Mesendoderm (in vitro differentiated cells): ENCODE measurements at regions not wholly inside any gene's neighbourhood (a gene's known extent, or its start where the extent isn't known, plus 50 kb on each side); places are given as distances from the start of the nearest gene placed in this dataset.

Experiments
- DNase-seq: peaks from one replicate; pipeline ENCODE4 v3.0.0; 2013
- H2AK5ac ChIP-seq: 2 replicates; pipeline ENCODE4 v1.6.1; 2013; ENCODE audit warnings: low read length, inconsistent platforms
- H2BK120ac ChIP-seq: 2 replicates; pipeline ENCODE4 v1.6.1; 2013; ENCODE audit warnings: low read depth, mild to moderate bottlenecking, low read length, moderate library complexity, mixed read lengths
- H2BK15ac ChIP-seq: replicated peaks from 2 replicates; pipeline ENCODE4 v1.6.1; 2013; ENCODE audit warnings: low read depth, mild to moderate bottlenecking, moderate library complexity
- H2BK5ac ChIP-seq: 2 replicates; pipeline ENCODE4 v1.6.1; 2013; ENCODE audit warnings: low read length, inconsistent platforms
- H3K18ac ChIP-seq: 2 replicates; pipeline ENCODE4 v1.6.1; 2013; ENCODE audit warnings: mild to moderate bottlenecking, low read length, mixed read lengths
- H3K23ac ChIP-seq: one replicate; pipeline ENCODE4 v1.6.1; 2013; ENCODE audit warnings: low read length
- H3K27ac ChIP-seq: 2 replicates; pipeline ENCODE4 v1.5.1; 2013; ENCODE audit warnings: low read depth, mild to moderate bottlenecking, inconsistent platforms, low read length, moderate library complexity
- H3K27me3 ChIP-seq: 2 replicates; pipeline ENCODE4 v1.6.1; 2013; ENCODE audit warnings: low read length, control low read depth, mild to moderate bottlenecking, inconsistent platforms; ENCODE audit not compliant: insufficient read depth, poor library complexity
- H3K36me3 ChIP-seq: 2 replicates; pipeline ENCODE4 v1.6.1; 2013; ENCODE audit warnings: low read length, inconsistent platforms; ENCODE audit not compliant: control insufficient read depth, insufficient read depth
- H3K4ac ChIP-seq: one replicate; pipeline ENCODE4 v1.6.1; 2013; ENCODE audit warnings: low read depth, mild to moderate bottlenecking, low read length, moderate library complexity
- H3K4me1 ChIP-seq: 2 replicates; pipeline ENCODE4 v1.6.1; 2013; ENCODE audit warnings: low read depth, low read length, inconsistent platforms; ENCODE audit not compliant: control insufficient read depth
- H3K4me2 ChIP-seq: 2 replicates; pipeline ENCODE4 v1.6.1; 2013; ENCODE audit warnings: low read length
- H3K4me3 ChIP-seq: 2 replicates; pipeline ENCODE4 v1.5.1; 2013; ENCODE audit warnings: mild to moderate bottlenecking, low read length
- H3K56ac ChIP-seq: one replicate; pipeline ENCODE4 v1.6.1; 2013; ENCODE audit warnings: low read length
- H3K79me1 ChIP-seq: 2 replicates; pipeline ENCODE4 v1.6.1; 2013; ENCODE audit warnings: low read length, inconsistent platforms
- H3K79me2 ChIP-seq: 2 replicates; pipeline ENCODE4 v1.6.1; 2013; ENCODE audit warnings: mild to moderate bottlenecking, low read length; ENCODE audit not compliant: control insufficient read depth, insufficient read depth
- H3K9ac ChIP-seq: 2 replicates; pipeline ENCODE4 v1.6.1; 2013; ENCODE audit warnings: low read length, inconsistent platforms
- H4K5ac ChIP-seq: one replicate; pipeline ENCODE4 v1.6.1; 2013; ENCODE audit warnings: low read length
- H4K8ac ChIP-seq: one replicate; pipeline ENCODE4 v1.6.1; 2013; ENCODE audit warnings: low read depth, mild to moderate bottlenecking, control low read depth, low read length, moderate library complexity
- WGBS: extraction: QIAGEN DNeasy Blood & Tissue Kit; methylation state at CpG from one replicate; pipeline ENCODE4 v1.1.7; 2013; ENCODE audit warnings: low lambda C conversion rate, missing lambda C conversion rate; ENCODE audit not compliant: insufficient coverage; ENCODE audit errors: extremely low coverage; 5-methylcytosine and 5-hydroxymethylcytosine counted together

DNA sequence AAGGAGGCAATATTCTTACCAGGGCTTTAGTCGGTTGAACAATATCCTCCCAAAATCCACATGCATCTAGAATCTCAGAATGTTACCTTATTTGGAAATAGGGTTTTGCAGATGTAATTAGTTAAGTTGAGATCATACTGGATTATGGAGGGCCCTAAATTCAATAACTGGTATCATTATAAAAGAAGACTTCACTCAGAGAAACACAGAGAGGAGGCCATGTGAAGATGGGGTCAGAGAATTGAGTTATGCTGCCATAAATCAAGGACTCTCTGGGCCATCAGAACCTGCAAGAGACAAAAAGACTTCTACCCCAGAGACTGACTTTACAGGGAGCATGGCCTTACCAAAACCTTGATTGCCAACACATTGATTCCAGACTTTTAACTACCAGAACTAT lies 1611.1 kb downstream of the SLITRK5 start:
- H4K8ac ChIP-seq = no peak overlapping the region
- no peak overlapping the region for H3K56ac ChIP-seq
- H2BK5ac ChIP-seq = no peak overlapping the region
- no peak overlapping the region for H3K4ac ChIP-seq
- no peaks in the 10 kb centered on the region for H3K4me1 ChIP-seq
- H3K36me3 ChIP-seq = no peaks in the 10 kb centered on the region
- no peak overlapping the region for H3K23ac ChIP-seq
- H2BK15ac ChIP-seq = no peak overlapping the region
- no CpG with 5 or more reads among the region's 1 CpG for WGBS
- H3K4me3 ChIP-seq = no peak overlapping the region
- H4K5ac ChIP-seq = no peak overlapping the region
- no peak overlapping the region for H2BK120ac ChIP-seq
- no peaks in the 10 kb centered on the region for H3K79me1 ChIP-seq
- no peaks in the 10 kb centered on the region for H3K27me3 ChIP-seq
- H3K18ac ChIP-seq = no peak overlapping the region
- no peaks in the 10 kb centered on the region for H3K79me2 ChIP-seq
- H3K27ac ChIP-seq = no peak overlapping the region
- DNase-seq = no peak
- no peak overlapping the region for H3K9ac ChIP-seq
- no peak overlapping the region for H2AK5ac ChIP-seq
- H3K4me2 ChIP-seq = no peak overlapping the region

DNA sequence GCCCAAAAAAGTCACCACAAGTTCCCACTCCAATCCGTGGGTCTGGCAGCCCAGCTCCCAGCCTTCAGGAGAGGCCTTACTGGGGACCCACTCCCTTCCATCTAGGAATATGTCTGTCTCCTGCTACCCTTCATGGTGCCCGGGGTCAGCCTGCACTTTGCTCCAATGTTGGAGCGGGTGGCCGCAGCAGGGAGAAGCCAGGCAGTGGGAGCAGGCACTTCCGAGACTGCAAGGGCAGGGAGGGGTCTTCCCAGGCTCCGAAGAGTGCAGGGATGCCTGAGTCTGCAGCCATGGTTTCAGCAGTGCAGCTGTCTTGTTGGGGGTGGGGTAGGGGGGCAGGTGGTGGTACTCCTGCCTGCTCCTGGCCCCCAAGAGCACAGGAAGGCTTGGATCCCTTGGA lies 1616.2 kb downstream of the SLITRK5 start:
- no peak overlapping the region for H3K4me2 ChIP-seq
- H3K18ac ChIP-seq = no peak overlapping the region
- H4K8ac ChIP-seq = no peak overlapping the region
- H3K4ac ChIP-seq = no peak overlapping the region
- H2BK5ac ChIP-seq = no peak overlapping the region
- no peaks in the 10 kb centered on the region for H3K79me1 ChIP-seq
- H3K79me2 ChIP-seq = no peaks in the 10 kb centered on the region
- no peaks in the 10 kb centered on the region for H3K36me3 ChIP-seq
- no peak overlapping the region for H3K4me3 ChIP-seq
- no peak for DNase-seq
- H3K27ac ChIP-seq = no peak overlapping the region
- no peak overlapping the region for H2BK15ac ChIP-seq
- H3K9ac ChIP-seq = no peak overlapping the region
- WGBS = no CpG with 5 or more reads among the region's 6 CpGs
- no peak overlapping the region for H3K56ac ChIP-seq
- no peak overlapping the region for H4K5ac ChIP-seq
- no peaks in the 10 kb centered on the region for H3K4me1 ChIP-seq
- no peaks in the 10 kb centered on the region for H3K27me3 ChIP-seq
- no peak overlapping the region for H3K23ac ChIP-seq
- H2AK5ac ChIP-seq = no peak overlapping the region
- H2BK120ac ChIP-seq = no peak overlapping the region

DNA sequence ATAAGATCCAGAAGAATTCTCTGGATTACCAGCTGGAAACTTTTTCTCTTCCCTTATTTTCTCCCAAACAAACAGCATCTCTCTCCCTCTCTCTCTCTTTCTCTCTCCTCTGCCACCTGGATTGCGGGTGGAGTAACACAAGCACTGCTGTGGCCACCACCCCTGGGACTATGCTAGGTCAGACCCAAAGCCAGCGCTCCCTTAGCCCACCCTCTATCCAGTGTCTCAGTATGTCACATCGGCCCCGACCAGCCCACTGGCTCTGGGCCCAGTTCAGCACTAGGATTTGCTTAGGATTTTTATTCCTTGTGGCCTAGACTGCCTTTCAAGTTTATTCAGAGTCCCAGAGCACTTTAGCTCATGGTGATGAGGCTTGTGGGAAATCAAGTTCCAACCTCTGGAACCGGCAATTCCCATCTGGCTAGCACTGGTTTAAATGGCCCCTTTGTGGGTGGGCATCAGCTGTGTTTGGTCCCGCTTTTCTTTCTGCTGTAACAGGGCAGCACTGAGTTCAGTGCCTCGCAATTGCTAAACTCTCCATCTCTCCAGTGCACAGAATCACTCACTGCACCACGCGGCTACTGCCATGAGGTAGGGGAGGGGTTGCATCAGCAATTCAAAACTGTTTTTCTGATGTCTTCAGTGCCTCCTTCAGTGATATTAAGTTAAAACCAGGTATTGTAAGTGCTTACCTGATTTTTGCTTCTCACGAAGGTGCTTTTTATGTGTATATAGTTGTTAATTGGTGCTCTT lies 1623.1 kb downstream of the SLITRK5 start:
- H4K5ac ChIP-seq = no peak overlapping the region
- no peak overlapping the region for H2BK15ac ChIP-seq
- no peak overlapping the region for H2AK5ac ChIP-seq
- no peak overlapping the region for H2BK5ac ChIP-seq
- no peak overlapping the region for H3K18ac ChIP-seq
- no peak overlapping the region for H3K4ac ChIP-seq
- H2BK120ac ChIP-seq = no peak overlapping the region
- no peak overlapping the region for H4K8ac ChIP-seq
- H3K23ac ChIP-seq = no peak overlapping the region
- no peaks in the 10 kb centered on the region for H3K79me2 ChIP-seq
- H3K56ac ChIP-seq = no peak overlapping the region
- H3K4me2 ChIP-seq = no peak overlapping the region
- no peaks in the 10 kb centered on the region for H3K27me3 ChIP-seq
- H3K4me3 ChIP-seq = no peak overlapping the region
- DNase-seq = no peak
- no peak overlapping the region for H3K27ac ChIP-seq
- H3K4me1 ChIP-seq = no peaks in the 10 kb centered on the region
- no CpG with 5 or more reads among the region's 10 CpGs for WGBS
- no peaks in the 10 kb centered on the region for H3K36me3 ChIP-seq
- H3K9ac ChIP-seq = no peak overlapping the region
- no peaks in the 10 kb centered on the region for H3K79me1 ChIP-seq

DNA sequence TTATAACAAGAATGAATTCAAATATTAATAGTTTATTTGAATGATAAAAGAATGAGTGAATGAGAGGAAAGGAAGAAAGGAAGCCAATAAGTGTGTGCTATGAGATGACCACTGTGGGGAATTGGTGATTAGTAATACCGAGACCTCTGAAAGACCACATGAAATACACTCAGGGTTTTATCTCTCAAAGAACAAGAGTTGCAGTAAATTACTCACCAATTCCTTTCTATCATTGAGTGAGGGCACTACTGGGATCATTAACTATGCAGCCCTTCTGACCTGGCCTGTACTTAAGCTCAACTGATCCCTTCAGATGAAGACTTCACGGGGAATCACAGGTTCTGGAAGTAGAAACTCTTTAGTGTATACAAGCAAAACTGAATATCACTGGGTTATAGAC lies 1636.1 kb downstream of the SLITRK5 start:
- Histone ChIP-seq H3K18ac (no peak overlapping the region), H3K79me2 (no peaks in the 10 kb centered on the region), H3K4me1 (no peaks in the 10 kb centered on the region), H3K79me1 (no peaks in the 10 kb centered on the region), H2BK120ac (no peak overlapping the region), H4K8ac (no peak overlapping the region), H3K27me3 (no peaks in the 10 kb centered on the region), H3K4me2 (no peak overlapping the region), H3K9ac (no peak overlapping the region), H2BK5ac (no peak overlapping the region), H3K23ac (no peak overlapping the region), H3K36me3 (no peaks in the 10 kb centered on the region), H3K4me3 (no peak overlapping the region), H4K5ac (no peak overlapping the region), H3K56ac (no peak overlapping the region), H2BK15ac (no peak overlapping the region), H3K27ac (no peak overlapping the region), H2AK5ac (no peak overlapping the region), H3K4ac (no peak overlapping the region)
- no CpG with 5 or more reads among the region's 2 CpGs for WGBS
- DNase-seq = no peak

DNA sequence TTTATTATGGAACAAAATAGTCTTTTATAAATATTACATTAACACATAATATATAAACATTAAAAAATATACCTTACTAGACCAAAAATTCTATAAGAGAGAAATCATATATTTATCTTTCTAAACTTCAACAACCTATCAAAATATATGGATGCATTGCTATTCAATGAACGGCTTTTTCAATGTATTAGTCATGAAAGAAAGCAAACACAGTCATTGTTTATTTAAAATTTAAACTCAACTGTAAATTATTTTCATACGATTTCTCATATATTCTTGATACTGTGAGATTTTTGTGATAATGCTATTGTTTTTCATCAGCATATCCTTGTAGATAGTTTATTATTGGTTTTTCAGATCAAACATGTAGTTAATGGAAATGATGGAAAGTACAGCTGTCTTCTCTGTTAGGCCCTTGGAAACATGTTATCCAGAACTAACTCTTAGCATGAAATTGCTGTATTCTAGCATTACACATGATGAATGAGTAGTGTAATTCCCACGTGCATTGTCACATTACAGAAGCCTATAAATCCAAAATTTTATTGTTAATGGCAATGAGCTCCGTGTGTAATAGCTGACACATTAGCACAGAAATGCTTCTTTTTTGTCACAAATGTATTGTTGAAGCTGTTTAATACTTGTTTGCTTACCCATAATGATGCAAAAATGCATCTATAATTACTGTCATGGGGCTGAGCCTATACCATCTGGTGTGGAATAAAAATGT lies 1639.9 kb downstream of the SLITRK5 start:
- no peaks in the 10 kb centered on the region for H3K27me3 ChIP-seq
- H3K79me2 ChIP-seq = no peaks in the 10 kb centered on the region
- H2BK5ac ChIP-seq = no peak overlapping the region
- H3K4ac ChIP-seq = no peak overlapping the region
- H3K56ac ChIP-seq = no peak overlapping the region
- no peak overlapping the region for H2BK15ac ChIP-seq
- no peak overlapping the region for H3K9ac ChIP-seq
- no peak for DNase-seq
- H2AK5ac ChIP-seq = no peak overlapping the region
- H3K36me3 ChIP-seq = no peaks in the 10 kb centered on the region
- no peaks in the 10 kb centered on the region for H3K4me1 ChIP-seq
- no peak overlapping the region for H3K27ac ChIP-seq
- H3K79me1 ChIP-seq = no peaks in the 10 kb centered on the region
- H3K18ac ChIP-seq = no peak overlapping the region
- no peak overlapping the region for H4K5ac ChIP-seq
- no peak overlapping the region for H3K4me2 ChIP-seq
- H4K8ac ChIP-seq = no peak overlapping the region
- H2BK120ac ChIP-seq = no peak overlapping the region
- 100% methylated on average over 1 of the region's 4 CpGs for WGBS
- no peak overlapping the region for H3K4me3 ChIP-seq
- H3K23ac ChIP-seq = no peak overlapping the region
